HG02973 (cell line): ENCODE measurements at regions not wholly inside any gene's neighbourhood (a gene's known extent, or its start where the extent isn't known, plus 50 kb on each side); places are given as distances from the start of the nearest gene placed in this dataset.

Experiments used
- ATAC-seq: cut with Tn5 transposase; IDR thresholded peaks from one replicate; pipeline ENCODE4 v1.9.1; 2021; ENCODE audit warnings: moderate library complexity; ENCODE audit not compliant: unreplicated experiment

DNA sequence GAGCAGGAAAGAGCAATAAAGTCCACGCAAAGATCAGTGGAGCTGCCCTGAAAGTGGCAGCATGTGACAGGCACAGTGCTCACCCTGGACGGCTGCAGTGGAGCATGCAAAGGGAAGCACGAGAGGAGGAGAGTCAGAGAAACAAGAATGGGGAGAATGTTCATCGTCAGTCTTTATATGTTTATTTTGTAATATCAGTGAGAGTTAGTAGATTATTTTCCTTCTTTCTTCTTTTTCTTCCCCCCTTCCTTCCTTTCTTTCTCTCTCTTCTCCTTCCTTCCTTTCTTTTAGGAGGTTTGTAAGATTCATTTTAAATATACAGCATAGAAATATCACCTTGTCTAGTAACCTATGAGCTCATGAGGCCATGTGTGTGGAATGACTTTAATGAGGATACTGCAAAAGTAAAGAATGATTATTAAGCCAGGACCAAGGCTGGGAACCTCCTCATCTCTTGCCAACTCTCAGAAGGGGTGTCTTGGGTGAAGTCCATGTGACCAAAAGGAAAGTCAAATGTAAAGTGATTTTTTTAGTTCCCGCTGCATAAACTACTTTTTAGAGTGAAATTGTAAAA is 321.1 kb downstream of the AASDHPPT start:
- ATAC-seq = no peak

- no peak for ATAC-seq
These were observed 321.6 kb downstream of the AASDHPPT start for GRCh38 chr11:106399076-106399511.

- ATAC-seq = no peak
These were observed 322.2 kb downstream of the AASDHPPT start for GRCh38 chr11:106399624-106400023.

GRCh38 chr11:106400949-106401570 is 323.6 kb downstream of the AASDHPPT start:
- ATAC-seq = no peak

DNA sequence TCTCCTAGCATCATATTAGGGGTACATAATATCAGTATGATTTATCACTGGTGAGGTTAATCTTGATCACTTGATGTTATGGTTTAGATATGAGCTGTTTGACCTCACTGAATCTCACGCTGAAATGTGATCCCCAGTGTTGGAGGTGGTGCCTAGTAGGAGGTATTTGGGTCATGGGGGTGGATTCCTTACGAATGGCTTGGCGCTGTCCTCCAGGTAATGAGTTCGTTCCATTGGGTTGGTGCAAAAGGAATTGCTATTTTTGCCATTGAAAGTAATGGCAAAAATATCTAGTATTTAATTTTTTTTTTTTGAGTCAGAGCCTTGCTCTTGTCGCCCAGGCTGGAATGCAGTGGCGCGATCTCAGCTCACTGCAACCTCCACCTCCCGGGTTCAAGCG is 326.3 kb downstream of the AASDHPPT start:
- ATAC-seq = no peak

GRCh38 chr11:106409222-106409621 is 331.8 kb downstream of the AASDHPPT start:
- no peak for ATAC-seq

DNA sequence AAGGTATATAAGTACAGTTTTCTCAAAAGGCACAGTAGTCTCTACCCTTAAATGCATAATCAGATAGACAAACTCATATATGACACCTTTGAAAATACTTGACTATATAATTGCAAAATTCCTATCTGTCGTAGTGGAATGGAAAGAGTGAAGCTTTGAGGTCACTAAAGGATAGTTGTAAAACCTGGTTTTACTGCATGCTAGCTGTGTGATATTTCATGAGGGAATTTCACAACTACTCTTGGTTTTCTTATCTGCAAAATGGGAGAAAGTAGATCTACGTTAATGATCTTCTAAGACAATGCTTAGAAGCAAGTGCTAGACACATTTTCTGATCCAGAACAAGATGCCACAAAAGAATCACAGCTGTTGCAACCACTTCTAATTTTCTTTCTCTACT is 332.2 kb downstream of the AASDHPPT start:
- ATAC-seq = no peak

DNA sequence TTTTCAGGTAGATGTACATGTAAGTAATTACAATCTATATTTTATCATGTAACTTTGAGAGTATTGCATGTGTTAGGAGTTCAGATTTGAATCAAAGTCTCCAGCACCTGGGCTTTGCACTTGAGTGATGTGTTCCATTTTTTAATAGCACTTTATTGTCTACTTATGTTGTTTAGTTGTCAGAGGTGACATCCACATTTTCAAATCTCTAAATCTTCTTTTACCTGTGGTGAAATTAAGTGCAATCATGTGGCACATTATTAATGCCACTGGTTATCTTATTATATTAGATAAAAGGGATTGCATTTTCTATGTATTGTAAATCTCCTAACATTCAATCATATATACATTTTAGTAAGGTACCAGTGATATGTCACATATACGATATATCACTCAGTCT is 333.4 kb downstream of the AASDHPPT start:
- ATAC-seq = no peak

- ATAC-seq = no peak
These were observed 335.8 kb downstream of the AASDHPPT start for GRCh38 chr11:106413222-106413621.

GRCh38 chr11:106415510-106415909 is 338.0 kb downstream of the AASDHPPT start:
- ATAC-seq = no peak

- ATAC-seq = no peak
These were observed 341.3 kb downstream of the AASDHPPT start for GRCh38 chr11:106418791-106419190.

GRCh38 chr11:106420048-106420665 is 342.7 kb downstream of the AASDHPPT start:
- ATAC-seq = no peak

- no peak for ATAC-seq
These were observed 343.2 kb downstream of the AASDHPPT start for GRCh38 chr11:106420686-106421085.

GRCh38 chr11:106421676-106422292 is 344.3 kb downstream of the AASDHPPT start:
- no peak for ATAC-seq

GRCh38 chr11:106422583-106422982 is 345.1 kb downstream of the AASDHPPT start:
- no peak for ATAC-seq

DNA sequence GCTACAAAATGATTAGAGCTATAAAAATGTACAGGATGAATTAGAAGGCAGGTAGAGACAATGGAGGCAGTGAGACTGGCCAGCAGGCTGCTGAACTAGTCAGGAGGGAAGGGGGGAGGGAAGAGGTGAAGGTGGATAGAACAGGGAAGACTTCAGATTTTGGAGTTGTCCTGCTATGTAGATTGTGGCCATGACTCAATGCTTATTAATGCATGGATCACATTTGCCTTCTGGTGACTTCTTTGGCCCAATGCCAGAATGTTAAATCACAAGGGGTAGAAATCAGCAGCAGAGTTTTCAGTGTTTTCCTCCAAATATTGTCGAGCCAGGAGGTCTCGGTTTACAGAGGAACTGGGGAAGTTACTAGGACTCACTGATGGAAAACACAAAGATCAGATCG is 346.6 kb downstream of the AASDHPPT start:
- ATAC-seq = no peak

DNA sequence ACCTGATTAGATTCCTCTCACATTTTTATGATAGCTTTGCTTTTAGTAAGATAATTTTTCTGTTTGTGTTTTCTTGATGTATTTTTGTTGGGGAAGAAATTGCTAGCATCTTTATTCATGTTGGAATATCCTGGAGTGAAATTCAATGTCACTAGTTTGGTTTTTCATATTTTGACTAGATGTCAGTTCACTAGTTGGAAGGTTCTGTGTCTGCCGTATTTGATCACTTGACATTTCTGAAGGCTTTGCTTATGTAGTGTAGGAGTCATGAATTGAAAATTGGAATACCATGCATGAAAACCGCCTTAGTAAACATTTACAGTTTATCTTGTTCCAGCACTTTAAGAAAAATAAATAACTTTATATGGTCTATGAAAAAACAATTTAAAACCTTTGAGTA is 348.4 kb downstream of the AASDHPPT start:
- ATAC-seq = no peak

GRCh38 chr11:106426696-106427095 is 349.2 kb downstream of the AASDHPPT start:
- no peak for ATAC-seq

GRCh38 chr11:106427736-106428135 is 350.3 kb downstream of the AASDHPPT start:
- no peak for ATAC-seq

- no peak for ATAC-seq
These were observed 364.6 kb downstream of the AASDHPPT start for GRCh38 chr11:106442032-106442431.

- no peak for ATAC-seq
These were observed 368.8 kb downstream of the AASDHPPT start for GRCh38 chr11:106446302-106446701.

DNA sequence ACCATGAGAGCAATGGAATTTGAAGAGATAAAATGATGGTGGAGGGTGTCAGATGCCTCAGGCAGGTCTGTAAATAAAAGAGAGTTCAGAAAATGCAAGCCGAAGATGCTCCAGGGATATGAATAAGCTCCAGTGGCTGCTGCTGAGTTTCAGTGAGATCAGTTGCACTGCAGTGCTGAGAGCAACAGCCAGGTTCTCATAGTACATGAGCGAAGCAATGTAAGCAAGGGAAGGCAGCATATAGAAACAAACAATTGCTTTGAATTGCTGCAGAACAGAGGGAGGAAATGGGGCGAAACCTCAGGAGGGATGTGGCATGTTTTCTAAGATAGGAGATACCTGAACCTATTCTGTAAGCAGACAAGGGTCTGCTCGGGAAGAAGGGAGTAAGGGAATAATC is 369.5 kb downstream of the AASDHPPT start:
- ATAC-seq = no peak
